ENCODE measurements at regions not wholly inside any gene's neighbourhood (a gene's known extent, or its start where the extent isn't known, plus 50 kb on each side); places are given as distances from the start of the nearest gene placed in this dataset.

- TF ChIP-seq POLR2AphosphoS5 (IDR thresholded peaks at IDR 0.05; ENCODE audit: low read depth, low read length): no peak
- no peak for TF ChIP-seq POLR2A (IDR thresholded peaks at IDR 0.05; ENCODE audit: low read depth, low read length)
Observed at GRCh38 chr10:8725343-8725742, 670.9 kb downstream of the GATA3 start.
